ENCODE measurements at regions not wholly inside any gene's neighbourhood (a gene's known extent, or its start where the extent isn't known, plus 50 kb on each side); places are given as distances from the start of the nearest gene placed in this dataset.

DNA sequence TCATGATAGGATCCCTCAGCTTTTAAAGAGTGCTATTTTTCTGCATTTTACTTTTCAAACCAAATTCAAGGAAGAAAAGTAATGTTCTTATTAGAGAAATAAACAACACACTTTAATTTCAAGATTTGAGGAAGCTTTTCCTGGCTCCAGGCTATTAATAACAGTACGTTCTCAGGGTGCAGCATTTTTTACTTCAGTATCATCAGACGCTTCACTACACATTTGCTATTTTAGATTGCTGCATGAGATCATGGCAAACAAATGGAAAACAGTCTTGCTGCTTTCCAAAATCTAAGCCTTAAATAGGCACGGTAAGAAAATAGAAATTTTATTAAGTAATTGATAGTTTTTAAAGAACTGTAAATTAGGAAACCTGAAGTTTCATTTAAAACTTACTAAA, 253.6 kb upstream of the EXOC2 start:
- no TSS peak for BruUV-seq (replicated peaks)
- Histone ChIP-seq H3K36me3 (ENCODE audit: control insufficient read depth in 1 of 2, insufficient read depth in 2 of 2, low read length in 2 of 2) (no peaks in the 10 kb centered on the region), H3K27ac (ENCODE audit: low read depth, low read length) (no peak overlapping the region), H3K4me2 (ENCODE audit: low read length) (no peak overlapping the region), H4K20me1 (ENCODE audit: insufficient read depth) (no peaks in the 10 kb centered on the region), H3K4me1 (ENCODE audit: control insufficient read depth in 1 of 2, insufficient read depth in 2 of 2, low read length in 2 of 2) (no peaks in the 10 kb centered on the region), H3K27me3 (ENCODE audit: insufficient read depth, low read length) (peaks cover 5% of the 10 kb centered on the region; the same call in 1 of the 2 replicates), H2AFZ (ENCODE audit: low read depth, low read length, poor library complexity, severe bottlenecking) (no peak overlapping the region), H3K79me2 (ENCODE audit: insufficient read depth, low read length) (no peaks in the 10 kb centered on the region), H3K9me3 (ENCODE audit: control insufficient read depth in 1 of 2, insufficient read depth in 1 of 2, low read depth in 1 of 2, low read length in 2 of 2) (no peaks in the 10 kb centered on the region), H3K4me3 (replicated peaks in 1 of 2; ENCODE audit: low read depth in 1 of 2, low read length in 2 of 2) (no peak overlapping the region), H3K9ac (ENCODE audit: low read length) (no peak overlapping the region), H3K9me2 (ENCODE audit: insufficient read depth) (no peaks in the 10 kb centered on the region)
- no peak for TF ChIP-seq POLR2AphosphoS5 (IDR thresholded peaks at IDR 0.05; ENCODE audit: low read depth, low read length)
- TF ChIP-seq SIN3A (IDR thresholded peaks at IDR 0.05; ENCODE audit: low read depth) = no peak
- no peak for TF ChIP-seq SRF (IDR thresholded peaks at IDR 0.05; ENCODE audit: low read depth)
- TF ChIP-seq CEBPB (IDR thresholded peaks at IDR 0.05; ENCODE audit: low read depth) = no peak
- no peak for TF ChIP-seq ELF1 (IDR thresholded peaks at IDR 0.05; ENCODE audit: borderline replicate concordance, low read depth)
- TF ChIP-seq, protein P1, sequence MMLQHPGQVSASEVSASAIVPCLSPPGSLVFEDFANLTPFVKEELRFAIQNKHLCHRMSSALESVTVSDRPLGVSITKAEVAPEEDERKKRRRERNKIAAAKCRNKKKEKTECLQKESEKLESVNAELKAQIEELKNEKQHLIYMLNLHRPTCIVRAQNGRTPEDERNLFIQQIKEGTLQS (IDR thresholded peaks at IDR 0.05) = no peak
- no peak for TF ChIP-seq FOSL1 (IDR thresholded peaks at IDR 0.05; ENCODE audit: low read depth)
- TF ChIP-seq SP1 (IDR thresholded peaks at IDR 0.05; ENCODE audit: low read depth) = no peak
- TF ChIP-seq, protein P2, sequence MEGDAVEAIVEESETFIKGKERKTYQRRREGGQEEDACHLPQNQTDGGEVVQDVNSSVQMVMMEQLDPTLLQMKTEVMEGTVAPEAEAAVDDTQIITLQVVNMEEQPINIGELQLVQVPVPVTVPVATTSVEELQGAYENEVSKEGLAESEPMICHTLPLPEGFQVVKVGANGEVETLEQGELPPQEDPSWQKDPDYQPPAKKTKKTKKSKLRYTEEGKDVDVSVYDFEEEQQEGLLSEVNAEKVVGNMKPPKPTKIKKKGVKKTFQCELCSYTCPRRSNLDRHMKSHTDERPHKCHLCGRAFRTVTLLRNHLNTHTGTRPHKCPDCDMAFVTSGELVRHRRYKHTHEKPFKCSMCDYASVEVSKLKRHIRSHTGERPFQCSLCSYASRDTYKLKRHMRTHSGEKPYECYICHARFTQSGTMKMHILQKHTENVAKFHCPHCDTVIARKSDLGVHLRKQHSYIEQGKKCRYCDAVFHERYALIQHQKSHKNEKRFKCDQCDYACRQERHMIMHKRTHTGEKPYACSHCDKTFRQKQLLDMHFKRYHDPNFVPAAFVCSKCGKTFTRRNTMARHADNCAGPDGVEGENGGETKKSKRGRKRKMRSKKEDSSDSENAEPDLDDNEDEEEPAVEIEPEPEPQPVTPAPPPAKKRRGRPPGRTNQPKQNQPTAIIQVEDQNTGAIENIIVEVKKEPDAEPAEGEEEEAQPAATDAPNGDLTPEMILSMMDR (IDR thresholded peaks at IDR 0.05 in 2 of 3, conservative IDR thresholded peaks at IDR 0.05 in 1 of 3; ENCODE audit: borderline replicate concordance in 1 of 3, insufficient read depth in 1 of 3, low read depth in 2 of 3, low read length in 2 of 3) = no peak
- no peak for TF ChIP-seq POLR2A (IDR thresholded peaks at IDR 0.05; ENCODE audit: borderline replicate concordance, extremely low read depth, insufficient read depth, insufficient read length)
- no peak for TF ChIP-seq TCF7L2 (IDR thresholded peaks at IDR 0.05; ENCODE audit: borderline replicate concordance, extremely low read depth, insufficient read depth, insufficient read length)
- no peak for TF ChIP-seq EZH2 (IDR thresholded peaks at IDR 0.05)
- TF ChIP-seq, protein P3, sequence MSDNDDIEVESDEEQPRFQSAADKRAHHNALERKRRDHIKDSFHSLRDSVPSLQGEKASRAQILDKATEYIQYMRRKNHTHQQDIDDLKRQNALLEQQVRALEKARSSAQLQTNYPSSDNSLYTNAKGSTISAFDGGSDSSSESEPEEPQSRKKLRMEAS (IDR thresholded peaks at IDR 0.05) = no peak
- no peak for TF ChIP-seq ZBTB33 (IDR thresholded peaks at IDR 0.05; ENCODE audit: extremely low read depth, insufficient replicate concordance, low read length)
- TF ChIP-seq REST (IDR thresholded peaks at IDR 0.05; ENCODE audit: low read depth) = no peak
- POLR2A ChIA-PET = no interaction called here
- intact Hi-C loops (cut with micrococcal nuclease) = no loop called here
- RAD21 ChIA-PET (ENCODE audit: low non-redundant PET in 1 of 2, low total read pairs in 2 of 2, uncharacterized antibody in 2 of 2, unreplicated experiment in 2 of 2) = no interaction called here
- ATAC-seq = no peak
- no peak for DNase-seq (ENCODE audit: low read depth, low spot score)
- CTCF ChIA-PET = no interaction called here
